ENCODE measurements at regions not wholly inside any gene's neighbourhood (a gene's known extent, or its start where the extent isn't known, plus 50 kb on each side); places are given as distances from the start of the nearest gene placed in this dataset.

GRCh38 chr2:102978091-102978490 lies 216.3 kb downstream of the TMEM182 start:
- no peak overlapping the region for H3K4me3 Mint-ChIP-seq
- no peaks in the 10 kb centered on the region for H3K36me3 Mint-ChIP-seq
- no peak for DNase-seq (ENCODE audit: low spot score in 2 of 2, unreplicated experiment in 2 of 2)
- H3K27me3 Mint-ChIP-seq (ENCODE audit: low read depth), result peaks cover 45% of the 10 kb centered on the region
- H3K4me1 Mint-ChIP-seq, result peaks cover 5% of the 10 kb centered on the region
- no peak for TF ChIP-seq CTCF (IDR thresholded peaks at IDR 0.05; ENCODE audit: unreplicated experiment)
- H3K27ac Mint-ChIP-seq, result no peak overlapping the region
- H3K9me3 Mint-ChIP-seq, result no peaks in the 10 kb centered on the region

- Mint-ChIP-seq H3K4me3 (no peak overlapping the region), H3K27me3 (ENCODE audit: low read depth) (peaks cover 35% of the 10 kb centered on the region), H3K4me1 (peaks cover 5% of the 10 kb centered on the region), H3K36me3 (no peaks in the 10 kb centered on the region), H3K27ac (no peak overlapping the region), H3K9me3 (no peaks in the 10 kb centered on the region)
- TF ChIP-seq CTCF (IDR thresholded peaks at IDR 0.05; ENCODE audit: unreplicated experiment), result no peak
- DNase-seq (ENCODE audit: low spot score in 2 of 2, unreplicated experiment in 2 of 2), result no peak
These were observed 217.6 kb downstream of the TMEM182 start for GRCh38 chr2:102979429-102979828.

GRCh38 chr2:102983786-102984185 lies 222.0 kb downstream of the TMEM182 start:
- Mint-ChIP-seq H3K9me3 (no peaks in the 10 kb centered on the region), H3K4me3 (no peak overlapping the region), H3K4me1 (no peaks in the 10 kb centered on the region), H3K27me3 (ENCODE audit: low read depth) (peaks cover 19% of the 10 kb centered on the region), H3K27ac (no peak overlapping the region), H3K36me3 (no peaks in the 10 kb centered on the region)
- DNase-seq (ENCODE audit: low spot score in 2 of 2, unreplicated experiment in 2 of 2), result no peak
- TF ChIP-seq CTCF (IDR thresholded peaks at IDR 0.05; ENCODE audit: unreplicated experiment), result no peak

GRCh38 chr2:102986826-102987490 lies 225.1 kb downstream of the TMEM182 start:
- no peak overlapping the region for H3K4me3 Mint-ChIP-seq
- H3K9me3 Mint-ChIP-seq, result no peaks in the 10 kb centered on the region
- peaks cover 31% of the 10 kb centered on the region for H3K27me3 Mint-ChIP-seq (ENCODE audit: low read depth)
- TF ChIP-seq CTCF (IDR thresholded peaks at IDR 0.05; ENCODE audit: unreplicated experiment), result no peak
- no peak overlapping the region for H3K27ac Mint-ChIP-seq
- no peaks in the 10 kb centered on the region for H3K4me1 Mint-ChIP-seq
- H3K36me3 Mint-ChIP-seq, result no peaks in the 10 kb centered on the region
- no peak for DNase-seq (ENCODE audit: low spot score in 2 of 2, unreplicated experiment in 2 of 2)

- no peak for DNase-seq (ENCODE audit: low spot score in 2 of 2, unreplicated experiment in 2 of 2)
- no peak for TF ChIP-seq CTCF (IDR thresholded peaks at IDR 0.05; ENCODE audit: unreplicated experiment)
- Mint-ChIP-seq H3K4me1 (no peaks in the 10 kb centered on the region), H3K36me3 (no peaks in the 10 kb centered on the region), H3K27me3 (ENCODE audit: low read depth) (peaks cover 31% of the 10 kb centered on the region), H3K27ac (no peak overlapping the region), H3K9me3 (peaks cover 5% of the 10 kb centered on the region), H3K4me3 (no peak overlapping the region)
These were observed 230.8 kb downstream of the TMEM182 start for GRCh38 chr2:102992607-102993006.

GRCh38 chr2:102999958-103000357 lies 238.1 kb downstream of the TMEM182 start:
- H3K9me3 Mint-ChIP-seq, result peaks cover 22% of the 10 kb centered on the region
- H3K27me3 Mint-ChIP-seq (ENCODE audit: low read depth), result peaks cover 5% of the 10 kb centered on the region
- no peak overlapping the region for H3K4me3 Mint-ChIP-seq
- H3K36me3 Mint-ChIP-seq, result no peaks in the 10 kb centered on the region
- no peak for TF ChIP-seq CTCF (IDR thresholded peaks at IDR 0.05; ENCODE audit: unreplicated experiment)
- H3K27ac Mint-ChIP-seq, result no peak overlapping the region
- no peaks in the 10 kb centered on the region for H3K4me1 Mint-ChIP-seq
- no peak for DNase-seq (ENCODE audit: low spot score in 2 of 2, unreplicated experiment in 2 of 2)

All from mesothelial cell of epicardium (in vitro differentiated cells).